Panc1 (cell line): ENCODE measurements at regions not wholly inside any gene's neighbourhood (a gene's known extent, or its start where the extent isn't known, plus 50 kb on each side); places are given as distances from the start of the nearest gene placed in this dataset.

Experiments
- CTCF ChIP-seq: fragments of 450-650 bp; IDR thresholded peaks from 2 replicates; pipeline ENCODE4 v1.5.1; 2017; ENCODE audit warnings: mild to moderate bottlenecking
- REST ChIP-seq, 2 experiments: IDR thresholded peaks; 2 replicates each; pipeline ENCODE4 v1.6.1; 2011 to 2012; ENCODE audit warnings: low read depth in 2 of 2, control low read depth in 1 of 2, low read length in 1 of 2, mild to moderate bottlenecking in 1 of 2, moderate library complexity in 1 of 2; ENCODE audit not compliant: insufficient read depth in 1 of 2
- SIN3A ChIP-seq: IDR thresholded peaks from 2 replicates; pipeline ENCODE4 v1.6.1; 2012; ENCODE audit warnings: low read depth, mild to moderate bottlenecking, low read length, moderate library complexity, borderline replicate concordance; ENCODE audit not compliant: insufficient read depth

GRCh38 chr2:221267773-221268425 is 304.2 kb downstream of the EPHA4 start:
- TF ChIP-seq CTCF (no peak), REST (IDR thresholded peaks at IDR 0.05; ENCODE audit: insufficient read depth in 1 of 2, low read depth in 2 of 2, low read length in 1 of 2) (no peak), SIN3A (no peak)
